NOMO-1 treated with DMSO at 0.1 percent for 48 hours (cell line): ENCODE measurements at regions not wholly inside any gene's neighbourhood (a gene's known extent, or its start where the extent isn't known, plus 50 kb on each side); places are given as distances from the start of the nearest gene placed in this dataset.
"Not testable (repeated sequence)": the region's sequence is repeated elsewhere in the genome, so short reads cannot be mapped to it uniquely, and the experiment has no call there.

Experiments used
- DNase-seq: peaks from one replicate; lab custom pipeline; 2025; ENCODE audit not compliant: unreplicated experiment; lab: John Stamatoyannopoulos, UW

DNA sequence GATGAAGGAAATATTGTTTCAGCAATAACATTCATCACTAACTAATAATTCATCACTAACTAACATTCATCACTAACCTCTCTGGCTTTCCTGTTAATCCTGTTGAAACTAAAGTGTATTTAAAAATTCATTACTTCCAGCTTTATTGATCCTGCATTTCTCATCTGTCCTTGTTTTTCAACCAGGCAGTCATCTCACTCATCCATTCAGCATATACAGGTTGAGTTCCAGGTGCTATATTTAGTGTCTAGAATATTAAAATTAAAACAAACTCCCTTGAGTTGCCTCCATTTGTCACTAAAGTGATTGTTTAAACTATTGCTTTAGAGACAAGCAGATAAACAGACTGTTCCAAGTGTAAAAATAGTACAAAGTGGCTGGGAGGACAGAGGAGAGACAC is 58.1 kb downstream of the ATXN7L3B start:
- DNase-seq: no peak

DNA sequence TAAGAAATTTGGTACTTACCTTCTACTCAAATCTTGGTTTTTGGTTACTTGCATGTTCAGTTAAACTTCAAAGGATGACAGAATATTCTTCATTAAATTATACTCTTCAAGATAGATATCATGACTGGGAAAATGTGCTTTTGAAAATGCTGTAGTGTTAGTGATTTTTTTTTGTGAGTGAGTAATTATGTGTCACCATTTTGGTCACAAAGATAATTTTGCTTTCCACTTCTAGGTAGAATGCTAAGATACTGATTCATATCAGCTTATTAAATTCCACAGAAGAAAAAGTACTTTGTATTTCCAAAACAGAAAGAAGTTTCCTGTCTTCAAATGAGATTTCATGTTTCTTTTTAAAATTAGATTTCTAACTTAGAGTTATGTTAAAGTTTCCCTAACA is 61.2 kb downstream of the ATXN7L3B start:
- DNase-seq: no peak

DNA sequence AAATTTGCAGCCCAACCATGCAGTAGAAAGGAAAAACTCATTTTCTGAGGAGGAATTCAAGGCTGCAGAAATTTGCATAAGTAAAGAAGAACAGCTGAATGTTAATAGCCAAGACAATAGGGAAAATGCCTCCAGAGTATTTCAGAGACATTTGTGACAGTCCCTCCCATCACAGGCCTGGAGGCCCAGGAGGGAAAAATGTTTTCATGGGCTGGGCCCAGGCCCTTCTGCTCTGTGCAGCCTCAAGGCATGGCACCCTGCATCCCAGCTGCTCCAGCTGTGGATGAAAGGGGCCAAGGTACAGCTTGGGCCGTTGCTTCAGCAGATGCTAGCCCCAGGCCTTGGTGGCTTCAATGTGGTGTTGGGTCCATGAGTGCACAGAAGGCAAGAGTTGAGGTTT is 62.3 kb downstream of the ATXN7L3B start:
- DNase-seq: no peak

DNA sequence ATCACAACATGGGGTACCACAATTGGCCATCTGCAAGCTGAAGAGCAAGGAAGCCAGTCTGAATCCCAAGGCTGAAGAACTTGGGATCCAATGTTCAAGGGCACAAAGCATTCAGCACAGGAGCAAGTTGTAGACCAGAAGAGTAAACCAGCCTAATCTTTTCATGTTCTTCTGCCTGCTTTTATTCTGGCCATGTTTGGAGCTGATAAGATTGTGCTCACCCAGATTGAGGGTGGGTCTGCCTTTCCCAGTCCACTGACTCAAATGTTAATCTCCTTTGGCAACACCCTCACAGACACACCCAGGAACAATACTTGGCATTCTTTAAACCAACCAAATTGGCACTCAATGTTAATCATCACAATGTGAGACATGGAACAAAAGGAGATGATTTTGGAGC is 63.2 kb downstream of the ATXN7L3B start:
- DNase-seq: not testable (repeated sequence)

DNA sequence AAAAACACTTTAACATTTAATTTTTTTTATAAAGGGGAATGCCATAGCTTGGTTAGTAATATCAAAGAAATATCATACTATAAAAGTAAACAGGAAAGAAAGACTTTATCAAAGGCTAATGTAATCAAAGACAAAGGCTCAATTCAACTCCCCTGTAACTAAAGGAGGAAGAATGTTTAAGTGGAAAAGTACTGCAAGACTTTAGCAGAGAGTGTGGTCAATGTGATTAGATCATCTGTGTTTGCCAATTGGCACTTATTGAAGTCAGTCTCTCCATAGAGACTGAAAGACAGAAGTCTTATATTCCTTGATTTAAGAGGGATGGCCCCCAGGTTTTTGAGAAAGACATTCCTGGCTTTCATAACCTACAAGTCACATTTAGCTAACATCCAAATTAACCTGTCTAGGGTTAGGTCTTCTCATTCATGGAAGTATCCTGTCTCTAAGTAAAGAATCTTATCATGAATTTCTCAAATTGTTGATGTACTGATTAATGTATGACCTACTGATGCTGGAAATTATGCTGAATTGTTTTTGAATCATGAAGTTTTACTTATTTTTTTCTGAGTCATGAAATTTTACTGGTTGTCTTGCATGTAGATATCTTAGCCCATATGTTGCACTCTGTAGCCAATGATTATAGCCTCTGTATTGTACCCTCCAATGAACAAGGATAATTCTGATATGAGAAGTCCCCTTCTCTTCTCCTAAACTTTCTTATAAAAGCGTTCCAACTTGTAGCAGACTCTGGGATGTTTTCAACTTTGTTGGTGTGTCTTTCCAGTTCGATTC is 65.4 kb downstream of the ATXN7L3B start:
- DNase-seq: no peak

DNA sequence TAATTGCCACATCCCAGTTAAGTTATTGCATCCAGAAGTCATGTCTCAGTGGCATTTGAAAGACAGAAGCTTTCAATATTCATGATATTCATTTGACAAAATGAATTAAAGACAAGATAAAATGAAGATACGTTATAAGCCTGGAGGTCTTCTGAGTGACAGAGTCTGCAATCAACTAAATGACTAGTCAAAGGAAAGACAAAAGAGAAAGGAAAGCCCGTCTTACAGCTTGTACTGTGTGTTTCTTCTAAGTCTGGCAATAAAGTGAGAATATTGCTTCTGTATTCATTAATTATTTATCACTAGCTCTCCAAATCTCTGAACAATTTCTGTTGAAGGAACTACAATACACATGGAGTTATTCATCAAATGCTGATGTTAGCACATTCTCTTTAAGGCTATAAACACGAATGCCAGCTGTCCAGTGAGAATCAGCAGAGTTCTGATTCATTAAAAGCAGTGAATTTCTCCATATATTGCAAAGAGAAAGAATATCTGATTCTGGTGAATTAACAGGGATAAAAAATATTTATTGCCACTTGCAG is 70.7 kb downstream of the ATXN7L3B start:
- DNase-seq: no peak

DNA sequence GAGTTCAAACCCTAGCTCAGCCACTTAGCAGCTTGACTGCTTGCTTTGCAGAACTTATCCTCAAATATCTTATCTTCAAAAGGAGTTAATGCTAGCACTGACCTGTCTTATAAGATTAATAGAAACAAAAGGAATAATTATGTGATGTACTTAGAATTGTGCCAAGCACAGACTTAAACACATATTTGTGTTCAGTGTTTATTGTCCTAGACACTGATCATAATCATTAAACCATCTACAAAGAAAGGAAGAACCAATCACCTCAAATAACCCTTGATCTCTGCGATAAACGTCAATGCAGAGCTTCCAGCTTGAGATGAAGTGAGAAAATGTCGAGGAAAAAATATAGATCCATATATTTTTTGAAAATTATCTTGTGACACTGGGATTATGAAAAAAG is 73.1 kb downstream of the ATXN7L3B start:
- DNase-seq: no peak

DNA sequence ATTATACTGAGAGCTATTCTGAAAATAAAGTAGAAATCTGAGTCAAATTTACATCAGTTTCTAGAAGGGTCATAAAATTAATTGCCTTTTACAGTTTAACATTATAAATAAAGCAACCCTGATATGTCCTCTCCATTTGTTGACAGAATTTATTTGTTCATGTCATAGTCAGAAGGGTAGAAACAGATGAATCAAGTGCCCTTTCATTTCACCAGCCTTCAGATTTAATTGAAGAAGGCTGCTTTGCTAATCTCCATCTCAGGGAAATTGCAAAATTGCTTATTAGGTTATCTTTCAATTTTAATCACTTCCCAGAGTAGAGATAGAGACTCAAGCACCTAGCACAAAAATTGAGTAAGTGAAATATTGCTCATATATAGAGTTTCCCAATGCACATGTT is 76.8 kb downstream of the ATXN7L3B start:
- DNase-seq: no peak

DNA sequence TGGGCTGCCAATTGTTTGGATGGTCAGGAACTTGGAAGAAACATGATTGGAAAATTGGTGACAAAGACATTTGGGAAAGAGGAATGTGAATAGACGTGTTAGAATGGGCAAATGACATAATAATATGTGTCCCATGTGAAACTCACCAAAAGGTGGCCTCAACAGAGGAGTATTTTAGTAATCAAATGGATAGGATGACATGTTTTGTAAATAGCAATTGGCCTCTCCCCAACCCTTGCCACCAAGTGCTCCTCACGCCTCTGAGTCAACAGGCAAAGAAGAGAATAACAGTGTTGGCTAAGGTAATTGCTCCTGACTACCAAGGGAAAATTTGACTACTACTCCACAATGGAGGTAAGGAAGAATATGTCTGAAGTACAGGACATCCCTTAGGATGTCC is 81.4 kb downstream of the ATXN7L3B start:
- DNase-seq: no peak

DNA sequence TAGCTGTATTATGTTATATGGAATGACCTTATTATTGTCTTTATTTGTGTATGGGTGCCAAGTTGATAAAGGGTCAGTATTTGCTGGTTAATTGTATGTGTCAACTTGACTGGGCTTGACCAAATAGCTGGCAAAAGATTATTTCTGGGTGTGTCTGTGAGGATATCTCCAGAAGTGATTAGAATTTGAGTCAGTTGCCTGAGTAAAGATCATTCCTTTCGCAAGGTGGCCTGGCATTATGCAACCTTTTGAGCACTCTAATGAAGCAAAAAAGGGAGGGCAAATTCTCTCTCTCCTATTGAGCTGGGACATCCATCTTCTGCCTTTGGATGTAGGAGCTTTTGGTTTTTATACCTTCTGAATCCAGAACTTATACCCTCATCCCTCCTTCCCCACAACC is 82.2 kb downstream of the ATXN7L3B start:
- no peak for DNase-seq

DNA sequence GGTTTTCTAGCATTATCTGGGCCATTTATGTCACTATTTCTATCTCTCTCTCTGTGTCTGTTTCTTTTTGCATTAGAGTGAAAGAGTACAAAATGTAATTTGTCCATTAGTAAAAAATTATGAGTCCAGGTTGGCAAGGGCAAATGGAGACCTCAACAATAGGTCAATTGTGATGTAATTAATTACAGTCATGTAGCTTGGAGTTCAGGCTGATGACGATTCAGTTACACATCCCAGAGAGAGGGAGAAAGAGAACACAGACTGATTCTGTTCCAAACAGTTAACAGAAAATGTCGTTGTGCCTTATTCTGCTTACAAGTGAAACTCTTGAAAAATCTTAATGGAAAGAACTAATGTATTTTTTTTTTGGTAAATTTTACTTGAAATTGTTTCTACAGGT is 83.3 kb downstream of the ATXN7L3B start:
- DNase-seq: no peak

DNA sequence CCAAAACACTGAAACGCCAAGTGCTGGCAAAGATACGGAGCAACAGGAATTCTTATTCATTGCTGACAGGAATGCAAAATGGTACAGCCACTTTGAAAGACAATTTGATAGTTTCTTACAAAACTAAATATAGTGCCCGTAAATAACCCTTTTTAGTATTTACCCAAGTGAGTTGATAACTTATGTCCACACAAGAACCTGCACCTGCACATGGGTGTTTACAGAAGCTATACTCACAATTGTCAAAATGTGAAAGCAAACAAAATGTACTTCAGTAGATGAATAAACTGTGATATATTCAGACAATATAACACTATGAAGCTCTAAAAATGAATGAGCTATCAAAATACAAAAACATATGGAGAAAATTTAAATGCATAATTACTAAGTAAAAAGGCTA is 86.6 kb downstream of the ATXN7L3B start:
- no peak for DNase-seq

DNA sequence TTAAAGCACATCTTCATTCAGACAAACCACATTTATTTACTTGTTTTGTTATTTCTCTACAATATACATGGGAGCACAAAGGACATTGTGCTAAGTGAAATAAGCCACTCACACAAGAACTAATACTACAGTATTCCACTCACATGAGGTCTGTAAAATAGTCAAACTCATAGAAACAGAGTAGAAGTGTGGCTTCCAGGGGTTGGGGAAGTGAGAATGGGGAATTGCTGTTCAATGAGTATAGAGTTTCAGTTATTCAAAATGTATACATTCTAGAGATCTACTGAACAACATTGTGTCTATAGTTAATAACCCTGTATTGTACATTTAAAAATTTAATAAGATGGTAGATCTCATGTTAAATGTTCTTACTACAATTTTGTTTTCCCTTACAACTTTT is 88.8 kb downstream of the ATXN7L3B start:
- DNase-seq: no peak

DNA sequence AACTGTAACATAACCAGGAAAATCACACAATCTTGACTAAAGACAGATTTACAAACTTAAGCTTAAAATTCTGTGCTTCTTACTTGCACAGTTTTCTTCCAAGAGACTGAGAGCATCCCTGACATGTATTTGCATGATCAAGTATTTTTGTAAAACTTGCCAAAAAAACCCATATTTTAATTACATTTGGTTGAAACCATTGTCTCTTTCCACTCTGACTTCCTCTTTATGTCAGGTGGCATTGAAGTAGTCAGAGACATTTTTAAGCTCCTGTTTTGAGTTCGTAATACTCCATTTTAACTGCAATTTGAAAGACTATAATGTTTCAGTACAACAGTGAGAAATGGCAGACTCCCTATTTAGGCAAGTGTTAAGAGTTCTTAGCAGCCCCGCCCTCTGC is 103.6 kb downstream of the ATXN7L3B start:
- DNase-seq: no peak

DNA sequence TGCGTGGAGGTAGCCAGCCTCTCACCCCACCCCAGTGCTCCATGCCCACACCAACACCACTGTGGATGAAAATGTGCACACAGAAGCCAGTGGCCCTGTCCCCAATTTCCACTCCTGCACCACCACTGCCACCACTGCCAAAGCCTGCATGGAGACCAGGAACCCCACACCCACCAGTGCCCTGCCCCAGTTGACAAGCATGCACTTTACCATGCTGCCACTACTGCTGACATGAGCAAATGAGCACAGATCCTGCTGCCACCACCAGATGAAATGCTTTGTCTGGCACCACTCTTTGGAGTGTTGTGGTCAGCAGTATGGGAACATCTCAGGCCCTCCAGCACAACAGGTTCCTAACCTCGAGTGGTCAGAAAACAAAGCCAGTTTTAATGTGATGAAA is 104.1 kb downstream of the ATXN7L3B start:
- DNase-seq: no peak

DNA sequence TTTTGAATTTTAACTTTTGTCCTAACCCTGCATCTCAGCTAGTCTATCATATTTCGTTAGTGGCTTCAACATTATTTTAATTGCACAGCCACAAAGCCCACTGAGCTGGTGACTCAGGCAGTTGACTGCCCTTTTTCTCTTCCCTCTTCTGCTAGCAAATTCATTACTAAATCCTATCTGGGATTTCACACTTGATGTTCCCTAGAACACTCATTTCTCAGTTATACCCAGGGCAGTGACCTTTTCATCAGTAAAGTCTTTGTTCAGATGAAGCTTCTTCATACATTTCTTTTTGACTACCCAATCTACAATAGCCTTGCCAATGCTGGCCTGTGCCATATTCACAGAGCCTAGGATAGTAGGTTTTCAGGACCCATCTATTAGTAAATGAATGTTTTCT is 107.0 kb downstream of the ATXN7L3B start:
- no peak for DNase-seq

DNA sequence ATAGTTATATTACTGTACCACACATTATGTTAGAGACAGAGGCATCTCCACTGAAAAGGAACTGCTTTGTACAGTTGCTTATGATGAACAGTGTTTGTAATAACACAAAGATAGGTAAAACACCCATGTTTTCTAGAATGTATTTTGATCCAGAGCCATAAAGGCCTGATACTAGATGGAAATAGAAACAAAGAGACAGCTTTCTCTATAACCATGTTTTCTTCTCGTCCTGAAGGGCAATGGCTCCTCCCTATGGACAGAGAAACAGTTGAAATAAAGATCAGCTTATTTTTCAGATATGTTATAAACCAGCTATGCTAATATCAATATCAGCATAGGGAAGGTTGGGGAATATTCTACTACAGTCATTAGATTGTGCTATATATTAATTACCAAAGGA is 109.2 kb downstream of the ATXN7L3B start:
- no peak for DNase-seq

DNA sequence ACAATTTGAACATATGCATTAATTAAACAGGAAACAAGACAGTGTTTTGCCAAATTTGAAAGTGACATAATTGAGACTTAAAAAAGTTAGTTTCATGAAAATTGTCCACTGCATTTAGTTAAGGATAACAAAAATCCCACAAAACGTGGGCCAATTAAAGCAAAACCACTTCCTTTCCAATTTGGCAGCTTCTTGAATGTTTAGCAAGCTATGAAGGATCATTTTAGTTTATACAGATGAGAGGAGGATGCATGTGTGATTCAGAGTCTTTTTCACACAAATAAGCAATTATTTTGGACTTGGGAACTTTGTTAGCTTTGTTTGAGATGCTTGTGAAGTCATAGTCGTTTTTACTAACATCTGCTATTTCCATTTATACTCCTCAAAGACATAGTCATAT is 109.6 kb downstream of the ATXN7L3B start:
- no peak for DNase-seq

DNA sequence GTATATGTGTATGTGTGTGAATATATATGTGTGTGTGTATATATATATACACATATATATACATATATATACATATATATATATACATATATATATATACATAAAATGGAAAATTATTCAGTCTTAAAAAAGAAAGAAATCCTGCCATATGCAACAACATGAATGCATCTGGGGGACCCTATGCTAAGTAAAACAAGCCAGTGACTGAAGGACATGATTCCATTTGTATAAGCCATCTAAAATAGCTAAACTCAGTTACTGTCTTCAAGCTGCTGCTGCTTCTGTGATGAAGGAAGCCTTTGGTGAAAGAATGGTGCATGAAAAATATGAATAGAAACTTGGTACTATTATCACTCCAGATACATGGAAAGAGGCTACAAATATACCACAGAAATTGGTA is 118.6 kb downstream of the ATXN7L3B start:
- no peak for DNase-seq

DNA sequence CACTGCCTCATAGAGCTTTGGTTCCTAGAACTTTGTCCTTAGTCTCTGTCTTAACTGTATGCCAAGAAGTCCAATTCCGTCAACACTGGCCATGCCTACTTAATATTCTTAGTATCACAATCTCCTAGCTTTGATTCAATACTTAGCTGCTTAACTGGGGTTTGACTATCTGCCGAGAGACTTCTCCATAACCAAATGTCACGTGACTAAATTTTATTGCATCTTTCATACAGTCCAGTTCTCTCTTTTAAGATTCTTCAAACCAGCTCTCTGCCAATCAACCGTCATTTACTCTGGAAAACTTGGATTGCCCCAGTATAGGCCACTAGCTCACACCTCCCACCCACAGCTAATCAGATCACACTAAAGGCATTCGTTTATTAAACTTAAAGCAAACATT is 122.8 kb downstream of the ATXN7L3B start:
- no peak for DNase-seq

DNA sequence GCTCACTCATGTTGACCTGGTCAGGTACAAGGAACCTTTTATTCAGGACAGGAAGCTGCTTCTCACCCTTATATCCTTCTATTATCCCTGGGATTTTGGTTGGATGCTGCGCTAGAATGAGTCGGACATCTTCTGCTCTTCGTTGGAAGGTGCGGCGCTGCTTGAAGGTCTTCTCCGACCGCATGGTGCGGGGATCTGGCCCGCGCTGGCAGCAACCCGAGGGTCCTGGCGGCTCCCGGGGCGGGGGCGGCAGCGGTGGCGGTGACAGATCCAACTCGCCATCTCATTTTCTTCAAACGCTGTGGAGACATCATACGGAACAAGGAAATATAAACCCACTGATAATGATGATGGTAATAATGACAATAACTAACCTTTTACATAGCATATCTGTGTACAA is 126.3 kb downstream of the ATXN7L3B start:
- DNase-seq: no peak

DNA sequence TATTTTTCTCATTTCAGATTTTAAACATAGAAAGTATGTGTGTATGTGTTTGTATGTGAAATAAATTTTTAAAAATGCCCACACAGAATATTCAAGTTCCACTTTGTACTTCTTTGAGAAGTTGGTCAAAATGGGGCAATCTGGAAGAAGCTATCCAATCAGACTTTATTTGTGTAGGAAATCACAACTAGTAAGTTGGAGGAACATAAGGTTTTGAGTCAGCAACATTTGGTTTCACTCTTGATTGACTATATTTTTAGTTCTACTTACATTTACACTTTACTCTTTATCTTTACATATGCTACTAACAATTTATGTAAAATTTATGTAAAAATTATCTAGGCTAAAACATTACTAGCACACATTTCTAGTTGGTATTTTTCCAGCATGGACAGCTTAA is 128.1 kb downstream of the ATXN7L3B start:
- no peak for DNase-seq

DNA sequence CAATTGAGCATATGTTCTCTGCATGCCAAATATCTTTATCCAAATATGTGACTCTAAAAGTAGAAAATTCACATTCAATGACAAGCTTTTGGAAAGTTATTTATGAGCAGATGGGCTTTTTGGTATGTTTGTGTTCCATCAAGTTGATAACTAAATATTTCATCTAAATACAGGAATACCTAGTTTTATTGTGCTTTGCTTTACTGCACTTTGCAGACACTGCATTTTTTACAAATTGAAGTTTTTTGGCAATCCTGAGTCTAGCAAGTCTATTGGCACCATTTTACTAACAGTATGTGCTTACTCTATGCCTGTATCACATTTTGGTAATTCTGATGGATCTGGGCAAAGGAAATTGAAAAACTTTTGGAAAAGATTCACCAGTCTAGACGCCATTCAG is 133.8 kb downstream of the ATXN7L3B start:
- DNase-seq: no peak
